ENCODE measurements at regions not wholly inside any gene's neighbourhood (a gene's known extent, or its start where the extent isn't known, plus 50 kb on each side); places are given as distances from the start of the nearest gene placed in this dataset.

- Histone ChIP-seq H3K36me3 (no peaks in the 10 kb centered on the region), H3K4me3 (no peak overlapping the region), H3K27ac (no peak overlapping the region), H3K4me1 (replicated peaks) (no peaks in the 10 kb centered on the region), H3K27me3 (replicated peaks; ENCODE audit: insufficient read depth) (peaks cover 5% of the 10 kb centered on the region), H3K9me3 (no peaks in the 10 kb centered on the region)
- 63% methylated on average over 2 of the region's 2 CpGs for WGBS
- no peak for DNase-seq (ENCODE audit: low spot score)
- intact Hi-C loops (cut with DNase I): no loop called here
- TF ChIP-seq POLR2A (IDR thresholded peaks at IDR 0.05): no peak
- TF ChIP-seq POLR2AphosphoS5 (IDR thresholded peaks at IDR 0.05): no peak
- no peak for TF ChIP-seq CTCF (IDR thresholded peaks at IDR 0.05)
Measured at GRCh38 chr9:19598722-19599121, 189.9 kb downstream of the ACER2 start.

GRCh38 chr9:19597176-19597575 is 188.4 kb downstream of the ACER2 start:
- intact Hi-C loops (cut with DNase I): no loop called here
- no peaks in the 10 kb centered on the region for H3K4me1 ChIP-seq (replicated peaks)
- no peaks in the 10 kb centered on the region for H3K36me3 ChIP-seq
- H3K4me3 ChIP-seq: no peak overlapping the region
- 59% methylated on average over 4 of the region's 4 CpGs for whole genome bisulfite sequencing
- H3K9me3 ChIP-seq: no peaks in the 10 kb centered on the region
- no peak for DNase-seq (ENCODE audit: low spot score)
- no peak for TF ChIP-seq POLR2AphosphoS5 (IDR thresholded peaks at IDR 0.05)
- TF ChIP-seq POLR2A (IDR thresholded peaks at IDR 0.05): no peak
- TF ChIP-seq CTCF (IDR thresholded peaks at IDR 0.05): no peak
- peaks cover 5% of the 10 kb centered on the region for H3K27me3 ChIP-seq (replicated peaks; ENCODE audit: insufficient read depth)
- no peak overlapping the region for H3K27ac ChIP-seq

- H3K27me3 ChIP-seq (replicated peaks; ENCODE audit: insufficient read depth): peaks cover 5% of the 10 kb centered on the region
- 60% methylated on average over 2 of the region's 2 CpGs for WGBS
Measured at GRCh38 chr9:19595003-19595402, 186.2 kb downstream of the ACER2 start.

GRCh38 chr9:19587678-19588077 is 178.9 kb downstream of the ACER2 start:
- Histone ChIP-seq H3K27ac (no peak overlapping the region), H3K4me1 (replicated peaks) (no peaks in the 10 kb centered on the region), H3K9me3 (no peaks in the 10 kb centered on the region), H3K4me3 (no peak overlapping the region), H3K27me3 (replicated peaks; ENCODE audit: insufficient read depth) (no peaks in the 10 kb centered on the region), H3K36me3 (no peaks in the 10 kb centered on the region)
- no peak for TF ChIP-seq CTCF (IDR thresholded peaks at IDR 0.05)
- TF ChIP-seq POLR2AphosphoS5 (IDR thresholded peaks at IDR 0.05): no peak
- no peak for TF ChIP-seq POLR2A (IDR thresholded peaks at IDR 0.05)
- 85% methylated on average over 1 of the region's 1 CpG for WGBS
- no peak for DNase-seq (ENCODE audit: low spot score)
- intact Hi-C loops (cut with DNase I): no loop called here

More at GRCh38 chr9:19595003-19595402, 186.2 kb downstream of the ACER2 start:
- intact Hi-C loops (cut with DNase I): no loop called here
- TF ChIP-seq POLR2A (IDR thresholded peaks at IDR 0.05) (no peak), CTCF (IDR thresholded peaks at IDR 0.05) (no peak), POLR2AphosphoS5 (IDR thresholded peaks at IDR 0.05) (no peak)
- no peak for DNase-seq (ENCODE audit: low spot score)
- no peaks in the 10 kb centered on the region for H3K36me3 ChIP-seq
- H3K27ac ChIP-seq: no peak overlapping the region
- no peaks in the 10 kb centered on the region for H3K9me3 ChIP-seq
- H3K4me3 ChIP-seq: no peak overlapping the region
- no peaks in the 10 kb centered on the region for H3K4me1 ChIP-seq (replicated peaks)

GRCh38 chr9:19583890-19584289 is 175.1 kb downstream of the ACER2 start:
- 87% methylated on average over 1 of the region's 1 CpG for WGBS
- no peaks in the 10 kb centered on the region for H3K36me3 ChIP-seq
- no peak overlapping the region for H3K27ac ChIP-seq
- intact Hi-C loops (cut with DNase I): no loop called here
- DNase-seq (ENCODE audit: low spot score): no peak
- no peaks in the 10 kb centered on the region for H3K9me3 ChIP-seq
- TF ChIP-seq POLR2AphosphoS5 (IDR thresholded peaks at IDR 0.05): no peak
- TF ChIP-seq POLR2A (IDR thresholded peaks at IDR 0.05): no peak
- TF ChIP-seq CTCF (IDR thresholded peaks at IDR 0.05): no peak
- H3K27me3 ChIP-seq (replicated peaks; ENCODE audit: insufficient read depth): no peaks in the 10 kb centered on the region
- no peaks in the 10 kb centered on the region for H3K4me1 ChIP-seq (replicated peaks)
- H3K4me3 ChIP-seq: no peak overlapping the region

All from prostate gland (tissue), 2 donors.